ENCODE measurements at regions not wholly inside any gene's neighbourhood (a gene's known extent, or its start where the extent isn't known, plus 50 kb on each side); places are given as distances from the start of the nearest gene placed in this dataset.

DNA sequence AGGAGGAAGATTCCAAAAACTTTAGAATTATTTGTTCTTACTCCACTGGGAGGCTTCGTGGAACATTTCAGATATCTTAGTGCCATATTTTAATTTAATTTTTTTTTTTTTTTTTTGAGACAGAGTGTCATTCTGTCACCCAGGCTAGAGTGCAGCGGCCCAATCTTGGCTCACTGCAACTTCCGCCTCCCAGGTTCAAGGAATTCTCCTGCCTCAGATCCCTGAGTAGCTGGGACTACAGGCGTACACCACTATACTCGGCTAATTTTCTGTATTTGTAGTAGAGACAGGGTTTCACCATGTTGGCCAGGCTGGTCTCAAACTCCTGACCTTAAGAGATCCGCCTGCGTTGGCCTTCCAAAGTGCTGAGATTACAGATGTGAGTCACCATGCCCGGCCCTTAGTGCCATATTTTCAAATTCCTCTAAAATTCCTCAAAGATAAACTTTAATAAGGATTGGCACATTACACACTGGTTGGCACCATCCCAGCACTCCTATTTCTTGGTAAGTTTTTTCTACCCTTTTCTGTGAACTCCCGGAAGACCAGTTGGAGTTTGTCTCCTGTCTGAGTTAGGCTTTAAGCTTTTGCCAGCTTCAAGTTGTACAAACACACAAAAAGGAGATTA lies 693.7 kb downstream of the MCTP2 start:
- H3K4me2 ChIP-seq (ENCODE audit: control insufficient read depth, extremely low read depth, insufficient read depth, low read depth, low read length) = no peak overlapping the region
- H3K9me3 ChIP-seq (ENCODE audit: control insufficient read depth, low read depth, low read length) = no peaks in the 10 kb centered on the region
- TF ChIP-seq, protein P1, sequence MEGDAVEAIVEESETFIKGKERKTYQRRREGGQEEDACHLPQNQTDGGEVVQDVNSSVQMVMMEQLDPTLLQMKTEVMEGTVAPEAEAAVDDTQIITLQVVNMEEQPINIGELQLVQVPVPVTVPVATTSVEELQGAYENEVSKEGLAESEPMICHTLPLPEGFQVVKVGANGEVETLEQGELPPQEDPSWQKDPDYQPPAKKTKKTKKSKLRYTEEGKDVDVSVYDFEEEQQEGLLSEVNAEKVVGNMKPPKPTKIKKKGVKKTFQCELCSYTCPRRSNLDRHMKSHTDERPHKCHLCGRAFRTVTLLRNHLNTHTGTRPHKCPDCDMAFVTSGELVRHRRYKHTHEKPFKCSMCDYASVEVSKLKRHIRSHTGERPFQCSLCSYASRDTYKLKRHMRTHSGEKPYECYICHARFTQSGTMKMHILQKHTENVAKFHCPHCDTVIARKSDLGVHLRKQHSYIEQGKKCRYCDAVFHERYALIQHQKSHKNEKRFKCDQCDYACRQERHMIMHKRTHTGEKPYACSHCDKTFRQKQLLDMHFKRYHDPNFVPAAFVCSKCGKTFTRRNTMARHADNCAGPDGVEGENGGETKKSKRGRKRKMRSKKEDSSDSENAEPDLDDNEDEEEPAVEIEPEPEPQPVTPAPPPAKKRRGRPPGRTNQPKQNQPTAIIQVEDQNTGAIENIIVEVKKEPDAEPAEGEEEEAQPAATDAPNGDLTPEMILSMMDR (optimal IDR thresholded peaks at IDR 0.05 in 1 of 3, IDR thresholded peaks at IDR 0.05 in 1 of 3, conservative IDR thresholded peaks at IDR 0.05 in 1 of 3; ENCODE audit: extremely low read depth in 1 of 3, insufficient read depth in 2 of 3, low read length in 3 of 3) = no peak
- no peak for TF ChIP-seq EZH2 (IDR thresholded peaks at IDR 0.05; ENCODE audit: low read length)
- no peak for DNase-seq (ENCODE audit: low read depth, low spot score)
- no peak overlapping the region for H2AFZ ChIP-seq (ENCODE audit: control insufficient read depth, low read length)
- no peaks in the 10 kb centered on the region for H3K9me1 ChIP-seq (ENCODE audit: control insufficient read depth, extremely low read depth, insufficient read depth, low read length)
- no peaks in the 10 kb centered on the region for H4K20me1 ChIP-seq (ENCODE audit: control insufficient read depth, extremely low read depth, insufficient read depth, low read length)
- dilution Hi-C loops (cut with MboI; ENCODE audit: extremely low pct_ligation_motif_present, low sequenced_read_pairs) = no loop called here
- H3K36me3 ChIP-seq (ENCODE audit: control insufficient read depth in 2 of 2, extremely low read depth in 1 of 2, insufficient read depth in 2 of 2, low read length in 2 of 2) = no peaks in the 10 kb centered on the region
- H3K4me1 ChIP-seq (ENCODE audit: control insufficient read depth, extremely low read depth, insufficient read depth, low read length) = no peaks in the 10 kb centered on the region
- H3K27me3 ChIP-seq (ENCODE audit: control insufficient read depth, extremely low read depth, insufficient read depth, low read length) = no peaks in the 10 kb centered on the region
- FAIRE-seq = no peak
- no peaks in the 10 kb centered on the region for H3K79me2 ChIP-seq (ENCODE audit: control insufficient read depth, insufficient read depth, low read length)
- no peak overlapping the region for H3K4me3 ChIP-seq (ENCODE audit: control insufficient read depth in 2 of 3, extremely low read depth in 1 of 3, insufficient read depth in 2 of 3, low read depth in 1 of 3, low read length in 3 of 3)
- no peak overlapping the region for H3K27ac ChIP-seq (ENCODE audit: control insufficient read depth, insufficient read depth, low read length)
- no peak overlapping the region for H3K9ac ChIP-seq (ENCODE audit: control insufficient read depth, extremely low read depth, insufficient read depth, low read length)

DNA sequence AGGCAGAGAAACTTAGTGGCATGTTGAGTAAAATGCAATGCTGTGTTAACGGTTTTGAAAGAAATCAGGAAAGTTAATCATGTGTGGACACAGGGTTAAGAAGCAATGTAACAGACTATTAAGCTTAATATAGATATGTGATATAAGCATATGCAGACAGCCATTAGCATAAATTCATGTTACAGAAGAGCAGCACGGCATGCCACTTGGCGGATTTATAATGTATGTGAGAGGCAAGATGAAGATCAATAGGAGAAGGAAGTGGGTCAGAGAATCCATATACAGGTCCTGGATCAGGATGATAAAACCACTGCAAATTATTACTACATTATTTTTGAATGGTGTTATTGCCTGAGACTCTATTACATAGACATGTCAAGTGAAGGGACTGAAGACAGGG lies 694.3 kb downstream of the MCTP2 start:
- Histone ChIP-seq H3K9me1 (ENCODE audit: control insufficient read depth, extremely low read depth, insufficient read depth, low read length) (no peaks in the 10 kb centered on the region), H3K4me3 (ENCODE audit: control insufficient read depth in 2 of 3, extremely low read depth in 1 of 3, insufficient read depth in 2 of 3, low read depth in 1 of 3, low read length in 3 of 3) (no peak overlapping the region), H3K4me1 (ENCODE audit: control insufficient read depth, extremely low read depth, insufficient read depth, low read length) (no peaks in the 10 kb centered on the region), H3K27ac (ENCODE audit: control insufficient read depth, insufficient read depth, low read length) (no peak overlapping the region), H3K36me3 (ENCODE audit: control insufficient read depth in 2 of 2, extremely low read depth in 1 of 2, insufficient read depth in 2 of 2, low read length in 2 of 2) (no peaks in the 10 kb centered on the region), H3K4me2 (ENCODE audit: control insufficient read depth, extremely low read depth, insufficient read depth, low read depth, low read length) (no peak overlapping the region), H3K79me2 (ENCODE audit: control insufficient read depth, insufficient read depth, low read length) (no peaks in the 10 kb centered on the region), H4K20me1 (ENCODE audit: control insufficient read depth, extremely low read depth, insufficient read depth, low read length) (no peaks in the 10 kb centered on the region), H3K9me3 (ENCODE audit: control insufficient read depth, low read depth, low read length) (no peaks in the 10 kb centered on the region), H3K27me3 (ENCODE audit: control insufficient read depth, extremely low read depth, insufficient read depth, low read length) (no peaks in the 10 kb centered on the region), H3K9ac (ENCODE audit: control insufficient read depth, extremely low read depth, insufficient read depth, low read length) (no peak overlapping the region), H2AFZ (ENCODE audit: control insufficient read depth, low read length) (no peak overlapping the region)
- FAIRE-seq (no peak), DNase-seq (ENCODE audit: low read depth, low spot score) (no peak)
- TF ChIP-seq EZH2 (IDR thresholded peaks at IDR 0.05; ENCODE audit: low read length) = no peak
- TF ChIP-seq, protein P1 (optimal IDR thresholded peaks at IDR 0.05 in 1 of 3, IDR thresholded peaks at IDR 0.05 in 1 of 3, conservative IDR thresholded peaks at IDR 0.05 in 1 of 3; ENCODE audit: extremely low read depth in 1 of 3, insufficient read depth in 2 of 3, low read length in 3 of 3) = no peak
- dilution Hi-C loops (cut with MboI; ENCODE audit: extremely low pct_ligation_motif_present, low sequenced_read_pairs) = no loop called here

All from keratinocyte (primary cell).